ENCODE measurements at regions not wholly inside any gene's neighbourhood (a gene's known extent, or its start where the extent isn't known, plus 50 kb on each side); places are given as distances from the start of the nearest gene placed in this dataset.

GRCh38 chr7:142554560-142555532, 194.4 kb upstream of the PRSS1 start:
- TF ChIP-seq CTCF (IDR thresholded peaks at IDR 0.05) (no peak), POLR2A (IDR thresholded peaks at IDR 0.05) (no peak), POLR2AphosphoS5 (IDR thresholded peaks at IDR 0.05) (no peak)

Measured in upper lobe of left lung (tissue), 4 donors.